ENCODE measurements at regions not wholly inside any gene's neighbourhood (a gene's known extent, or its start where the extent isn't known, plus 50 kb on each side); places are given as distances from the start of the nearest gene placed in this dataset.

- Mint-ChIP-seq H3K4me1 (ENCODE audit: low read depth) (no peaks in the 10 kb centered on the region), H3K4me3 (no peak overlapping the region), H3K27ac (no peak overlapping the region), H3K9me3 (peaks cover 28% of the 10 kb centered on the region), H3K36me3 (no peaks in the 10 kb centered on the region), H3K27me3 (no peaks in the 10 kb centered on the region)
- ChIA-PET CTCF (no interaction called here), POLR2A (interaction anchor here (0.6 kb wide), 1 partner anchor 24 kb away, joined by 3 read pairs; no protein-coding TSS in a partner anchor)
- no peak for DNase-seq
- intact Hi-C loops (cut with micrococcal nuclease), result no loop called here
Measured at GRCh38 chr2:129263939-129264338, 715.5 kb upstream of the RAB6C start.

- CTCF ChIA-PET, result no interaction called here
- DNase-seq, result no peak
- peaks cover 30% of the 10 kb centered on the region for H3K9me3 Mint-ChIP-seq
- H3K36me3 Mint-ChIP-seq, result no peaks in the 10 kb centered on the region
- intact Hi-C loops (cut with micrococcal nuclease), result no loop called here
- H3K4me1 Mint-ChIP-seq (ENCODE audit: low read depth), result no peaks in the 10 kb centered on the region
- no peaks in the 10 kb centered on the region for H3K27me3 Mint-ChIP-seq
- no peak overlapping the region for H3K4me3 Mint-ChIP-seq
- POLR2A ChIA-PET, result no interaction called here
- H3K27ac Mint-ChIP-seq, result no peak overlapping the region
Measured at GRCh38 chr2:129267559-129267958, 711.9 kb upstream of the RAB6C start.

DNA sequence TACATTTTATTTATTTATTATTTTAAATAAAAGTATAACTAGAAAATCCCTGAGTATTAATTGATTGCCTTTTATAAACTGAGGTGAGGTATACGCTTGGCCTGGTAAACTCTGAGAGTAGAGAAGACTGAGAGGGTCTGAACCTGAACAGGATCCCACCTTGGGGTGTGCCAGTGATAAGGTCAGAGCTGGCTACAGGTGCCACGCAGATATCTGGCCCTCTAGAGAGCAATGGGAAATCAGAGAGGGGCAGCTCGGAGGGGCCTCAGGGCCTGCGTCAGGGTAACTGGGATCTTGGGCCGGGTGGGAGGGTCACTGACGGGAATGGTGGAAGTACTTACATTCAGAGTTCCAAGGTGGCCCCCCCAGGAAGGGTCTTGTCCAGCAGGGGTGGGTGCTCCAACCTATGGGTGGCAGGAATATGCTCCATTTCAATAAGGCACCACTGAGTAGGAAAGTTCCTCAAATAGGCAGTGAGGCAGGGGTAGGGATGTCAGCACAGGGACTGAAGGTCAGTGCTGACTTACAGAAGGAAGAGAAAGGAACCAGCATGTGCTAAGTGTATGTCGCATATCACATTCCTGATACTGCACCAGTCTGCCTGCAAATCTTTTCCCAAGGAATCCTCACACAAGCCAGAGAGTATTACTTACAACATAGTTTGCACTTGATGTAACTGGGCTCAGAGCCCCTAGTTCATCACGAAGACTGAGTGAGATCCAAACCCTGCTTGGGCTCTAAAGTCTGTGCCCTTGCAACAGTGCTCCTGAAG is 706.0 kb upstream of the RAB6C start:
- H3K27me3 Mint-ChIP-seq, result no peaks in the 10 kb centered on the region
- no peak overlapping the region for H3K4me3 Mint-ChIP-seq
- no peaks in the 10 kb centered on the region for H3K4me1 Mint-ChIP-seq (ENCODE audit: low read depth)
- intact Hi-C loops (cut with micrococcal nuclease), result no loop called here
- CTCF ChIA-PET, result no interaction called here
- H3K9me3 Mint-ChIP-seq, result peaks cover 8% of the 10 kb centered on the region
- POLR2A ChIA-PET, result no interaction called here
- DNase-seq, result no peak
- H3K36me3 Mint-ChIP-seq, result no peaks in the 10 kb centered on the region
- no peak overlapping the region for H3K27ac Mint-ChIP-seq

DNA sequence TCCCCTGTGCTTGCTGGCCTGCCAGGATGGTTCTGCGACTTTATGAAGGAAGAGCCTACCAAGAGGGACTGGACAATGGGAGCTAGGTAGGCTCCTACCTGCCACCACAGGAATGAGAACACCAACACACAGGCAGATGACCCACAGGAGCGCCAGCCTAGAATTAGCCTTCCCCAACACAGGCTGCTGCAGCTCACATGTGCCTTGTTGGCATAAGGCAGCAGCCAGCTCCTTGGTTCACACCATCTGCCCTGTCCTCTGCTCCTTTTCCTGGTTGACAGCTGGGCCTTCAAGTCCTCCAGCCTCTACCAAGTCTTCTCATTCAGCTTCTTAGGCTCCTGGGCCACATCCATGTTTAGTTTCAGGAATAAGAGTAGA is 705.4 kb upstream of the RAB6C start:
- H3K9me3 Mint-ChIP-seq, result peaks cover 8% of the 10 kb centered on the region

GRCh38 chr2:129274918-129275317 is 704.5 kb upstream of the RAB6C start:
- Mint-ChIP-seq H3K9me3 (peaks cover 6% of the 10 kb centered on the region), H3K4me3 (no peak overlapping the region), H3K4me1 (ENCODE audit: low read depth) (no peaks in the 10 kb centered on the region), H3K36me3 (no peaks in the 10 kb centered on the region), H3K27me3 (no peaks in the 10 kb centered on the region), H3K27ac (no peak overlapping the region)
- ChIA-PET CTCF (no interaction called here), POLR2A (no interaction called here)
- no peak for DNase-seq
- intact Hi-C loops (cut with micrococcal nuclease), result no loop called here

More for the DNA sequence above, 705.4 kb upstream of the RAB6C start:
- POLR2A ChIA-PET, result no interaction called here
- DNase-seq, result no peak
- H3K4me1 Mint-ChIP-seq (ENCODE audit: low read depth), result no peaks in the 10 kb centered on the region
- intact Hi-C loops (cut with micrococcal nuclease), result no loop called here
- CTCF ChIA-PET, result no interaction called here
- H3K27me3 Mint-ChIP-seq, result no peaks in the 10 kb centered on the region
- H3K27ac Mint-ChIP-seq, result no peak overlapping the region
- H3K36me3 Mint-ChIP-seq, result no peaks in the 10 kb centered on the region
- no peak overlapping the region for H3K4me3 Mint-ChIP-seq

GRCh38 chr2:129275706-129276105 is 703.8 kb upstream of the RAB6C start:
- CTCF ChIA-PET, result no interaction called here
- POLR2A ChIA-PET, result no interaction called here
- no peaks in the 10 kb centered on the region for H3K36me3 Mint-ChIP-seq
- H3K9me3 Mint-ChIP-seq, result no peaks in the 10 kb centered on the region
- H3K27me3 Mint-ChIP-seq, result no peaks in the 10 kb centered on the region
- no peaks in the 10 kb centered on the region for H3K4me1 Mint-ChIP-seq (ENCODE audit: low read depth)
- DNase-seq, result no peak
- H3K27ac Mint-ChIP-seq, result no peak overlapping the region
- intact Hi-C loops (cut with micrococcal nuclease), result no loop called here
- no peak overlapping the region for H3K4me3 Mint-ChIP-seq

DNA sequence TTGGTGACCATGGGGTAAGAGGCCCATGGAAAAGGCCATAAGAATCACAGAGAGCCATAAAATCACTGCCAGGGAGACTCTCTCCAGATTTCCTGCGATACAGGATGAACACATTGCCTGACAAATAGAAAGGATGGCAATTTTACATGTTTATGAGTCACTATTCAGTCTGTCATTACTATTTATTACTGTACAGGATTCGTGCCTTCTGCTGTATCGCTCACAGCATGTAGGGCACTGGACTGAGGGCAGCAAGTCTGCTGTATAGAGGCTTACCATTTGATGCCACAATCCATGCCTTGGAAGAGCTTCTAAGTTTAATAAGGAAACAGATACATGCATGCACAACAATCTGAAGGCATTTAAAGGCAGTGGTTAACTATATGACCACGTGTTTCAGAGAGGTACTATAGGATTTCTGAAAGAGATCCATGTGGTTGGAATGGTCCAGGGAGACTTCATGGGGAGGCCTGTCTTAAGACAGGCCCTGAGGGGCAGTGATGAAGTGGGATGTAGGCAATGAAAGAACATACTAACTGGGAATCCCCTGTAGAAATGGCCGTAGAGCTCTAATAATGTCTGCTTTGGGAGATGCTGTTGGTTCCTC is 702.4 kb upstream of the RAB6C start:
- CTCF ChIA-PET, result no interaction called here
- H3K27ac Mint-ChIP-seq, result no peak overlapping the region
- POLR2A ChIA-PET, result no interaction called here
- H3K36me3 Mint-ChIP-seq, result no peaks in the 10 kb centered on the region
- intact Hi-C loops (cut with micrococcal nuclease), result no loop called here
- no peaks in the 10 kb centered on the region for H3K27me3 Mint-ChIP-seq
- no peak overlapping the region for H3K4me3 Mint-ChIP-seq
- DNase-seq, result no peak
- no peaks in the 10 kb centered on the region for H3K4me1 Mint-ChIP-seq (ENCODE audit: low read depth)
- H3K9me3 Mint-ChIP-seq, result no peaks in the 10 kb centered on the region

DNA sequence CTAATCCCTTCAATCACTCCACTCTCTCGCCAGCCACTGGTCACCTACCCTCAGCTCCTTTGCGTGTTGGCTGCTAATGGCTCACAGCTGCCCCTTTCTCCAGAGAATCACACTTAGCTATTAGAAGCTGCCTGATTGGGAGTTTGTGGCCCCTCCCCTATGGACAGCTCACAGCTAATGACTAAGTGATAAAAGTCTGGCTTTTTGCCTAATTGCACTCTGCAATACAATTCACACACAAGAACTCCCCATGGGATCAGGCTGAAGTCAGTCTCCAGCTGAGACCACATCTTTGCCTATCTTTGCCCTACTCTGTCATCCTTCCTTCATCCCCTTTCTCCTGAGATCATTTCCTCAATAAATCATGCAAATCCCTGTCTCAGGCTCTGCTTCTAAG is 701.9 kb upstream of the RAB6C start:
- H3K4me3 Mint-ChIP-seq, result no peak overlapping the region
- H3K27me3 Mint-ChIP-seq, result no peaks in the 10 kb centered on the region
- intact Hi-C loops (cut with micrococcal nuclease), result no loop called here
- no peak overlapping the region for H3K27ac Mint-ChIP-seq
- CTCF ChIA-PET, result no interaction called here
- no peaks in the 10 kb centered on the region for H3K4me1 Mint-ChIP-seq (ENCODE audit: low read depth)
- no peak for DNase-seq
- H3K9me3 Mint-ChIP-seq, result no peaks in the 10 kb centered on the region
- POLR2A ChIA-PET, result no interaction called here
- no peaks in the 10 kb centered on the region for H3K36me3 Mint-ChIP-seq

DNA sequence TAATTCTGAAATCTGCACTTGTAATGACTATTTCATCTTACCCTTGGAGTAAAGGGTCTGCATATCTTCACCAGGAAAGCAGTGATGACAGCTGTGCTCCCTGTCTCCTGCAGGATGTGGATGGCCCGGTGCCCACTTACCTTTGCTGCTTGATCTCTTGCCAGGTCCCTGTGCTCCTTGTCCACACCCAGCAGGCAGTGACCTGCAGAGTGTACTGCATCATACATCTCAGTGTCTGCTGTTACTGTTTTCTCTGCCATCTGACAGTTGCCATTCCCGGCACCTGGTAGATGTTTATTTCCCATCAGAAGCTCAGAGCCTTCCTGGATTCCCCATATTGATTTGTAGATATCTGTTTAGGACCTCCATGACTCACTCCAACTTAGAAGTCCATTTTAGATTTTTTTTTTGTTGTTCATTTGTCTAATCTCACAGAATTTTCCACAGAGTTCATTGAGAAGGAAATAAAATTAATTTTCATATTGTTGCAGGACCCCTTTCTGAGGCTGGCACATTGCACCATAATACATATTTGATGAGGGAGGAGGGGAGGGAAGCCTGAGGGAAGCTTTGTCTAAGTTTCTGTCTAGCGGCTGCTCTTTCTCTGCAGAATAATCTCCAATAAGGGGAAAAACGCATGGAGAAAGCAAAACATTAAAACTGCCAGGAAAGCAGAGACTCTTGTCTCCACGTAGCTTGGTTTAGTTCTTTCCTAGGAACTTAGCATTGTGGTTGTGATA is 697.5 kb upstream of the RAB6C start:
- no peak overlapping the region for H3K27ac Mint-ChIP-seq
- H3K36me3 Mint-ChIP-seq, result no peaks in the 10 kb centered on the region
- H3K9me3 Mint-ChIP-seq, result no peaks in the 10 kb centered on the region
- intact Hi-C loops (cut with micrococcal nuclease), result no loop called here
- POLR2A ChIA-PET, result no interaction called here
- DNase-seq, result no peak
- no peaks in the 10 kb centered on the region for H3K27me3 Mint-ChIP-seq
- CTCF ChIA-PET, result no interaction called here
- no peaks in the 10 kb centered on the region for H3K4me1 Mint-ChIP-seq (ENCODE audit: low read depth)
- no peak overlapping the region for H3K4me3 Mint-ChIP-seq

DNA sequence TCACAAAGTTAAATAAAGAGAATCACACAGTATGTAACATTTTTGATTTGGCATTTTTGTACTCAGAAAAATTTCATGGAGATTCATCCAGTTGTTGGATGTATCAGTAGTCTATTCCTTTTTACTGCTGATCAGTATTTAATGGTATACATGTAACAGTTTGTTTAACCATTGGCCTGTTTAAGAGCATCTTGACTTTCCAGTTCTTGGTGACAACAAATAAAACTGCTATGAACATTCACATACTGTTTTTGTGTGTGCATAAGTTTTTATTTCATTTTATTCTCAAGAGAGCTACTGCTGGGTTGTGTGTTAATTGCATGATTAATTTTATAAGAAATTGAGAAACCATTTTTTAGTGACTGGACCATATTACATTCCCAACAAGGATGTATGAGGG is 694.5 kb upstream of the RAB6C start:
- no peaks in the 10 kb centered on the region for H3K27me3 Mint-ChIP-seq
- no peak overlapping the region for H3K27ac Mint-ChIP-seq
- no peaks in the 10 kb centered on the region for H3K36me3 Mint-ChIP-seq
- ChIA-PET POLR2A (no interaction called here), CTCF (no interaction called here)
- intact Hi-C loops (cut with micrococcal nuclease), result no loop called here
- DNase-seq, result no peak
- no peak overlapping the region for H3K4me3 Mint-ChIP-seq
- H3K4me1 Mint-ChIP-seq (ENCODE audit: low read depth), result no peaks in the 10 kb centered on the region
- no peaks in the 10 kb centered on the region for H3K9me3 Mint-ChIP-seq

DNA sequence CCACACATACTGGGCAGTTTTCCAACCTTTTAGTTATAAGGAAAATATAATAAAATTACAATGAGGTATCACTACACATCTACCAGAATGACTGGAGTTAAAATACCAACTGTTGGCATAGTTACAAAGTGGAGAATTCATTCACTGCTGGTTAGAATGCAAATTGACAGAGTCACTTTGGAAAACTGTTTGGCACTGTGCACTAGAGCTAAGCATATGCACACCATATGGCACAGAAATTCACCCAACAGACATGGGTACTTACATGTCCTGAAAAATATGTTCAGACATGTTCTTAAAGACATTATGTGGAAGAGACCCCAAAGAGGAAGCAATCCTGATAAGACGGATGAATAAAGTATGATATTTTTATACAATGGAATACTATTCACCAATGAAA is 686.1 kb upstream of the RAB6C start:
- POLR2A ChIA-PET, result no interaction called here
- Mint-ChIP-seq H3K4me1 (ENCODE audit: low read depth) (no peaks in the 10 kb centered on the region), H3K36me3 (no peaks in the 10 kb centered on the region), H3K27ac (no peak overlapping the region), H3K9me3 (peaks cover 15% of the 10 kb centered on the region), H3K27me3 (no peaks in the 10 kb centered on the region), H3K4me3 (no peak overlapping the region)
- CTCF ChIA-PET, result no interaction called here
- no peak for DNase-seq
- intact Hi-C loops (cut with micrococcal nuclease), result no loop called here

DNA sequence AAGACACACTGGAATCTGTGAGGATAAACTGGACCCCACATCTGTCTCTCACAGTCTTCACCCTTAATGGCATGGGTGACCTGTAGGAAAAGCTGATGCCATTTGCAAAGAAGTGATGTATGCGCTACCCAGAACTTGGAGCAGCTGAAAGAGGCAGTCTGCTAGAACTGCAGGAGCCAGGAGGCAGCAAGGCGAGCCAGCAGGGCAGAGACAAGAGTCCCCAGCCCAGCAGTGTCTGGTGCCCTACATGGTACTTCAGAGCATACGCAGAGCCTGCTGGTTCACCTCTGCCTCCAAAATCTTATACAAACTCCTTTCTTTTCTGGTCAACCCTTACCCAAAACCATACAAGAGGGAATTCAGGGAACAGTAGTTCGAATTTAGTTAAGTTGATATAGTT is 683.1 kb upstream of the RAB6C start:
- intact Hi-C loops (cut with micrococcal nuclease), result no loop called here
- ChIA-PET CTCF (no interaction called here), POLR2A (no interaction called here)

DNA sequence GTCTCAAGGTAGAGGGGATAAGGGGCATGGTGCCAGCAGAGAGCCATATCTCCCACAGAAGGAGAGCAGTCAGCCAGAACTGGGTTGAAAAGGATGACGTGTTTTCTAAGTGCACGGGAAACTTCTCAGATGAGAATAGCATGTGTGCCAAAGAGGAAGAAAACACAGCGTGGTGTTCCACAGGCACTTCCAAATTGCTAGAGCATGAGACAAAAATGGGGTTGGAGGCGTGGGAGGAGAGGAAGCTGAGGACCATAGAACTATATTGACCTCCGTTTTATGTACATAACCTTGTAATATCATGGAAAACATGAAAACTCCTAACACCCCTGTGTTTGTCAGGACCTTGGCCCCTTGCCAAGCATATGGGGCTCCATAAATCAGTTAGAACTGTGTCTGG is 682.7 kb upstream of the RAB6C start:
- Mint-ChIP-seq H3K27ac (no peak overlapping the region), H3K4me3 (no peak overlapping the region), H3K27me3 (no peaks in the 10 kb centered on the region), H3K36me3 (no peaks in the 10 kb centered on the region), H3K9me3 (peaks cover 15% of the 10 kb centered on the region), H3K4me1 (ENCODE audit: low read depth) (no peaks in the 10 kb centered on the region)
- CTCF ChIA-PET, result no interaction called here
- intact Hi-C loops (cut with micrococcal nuclease), result no loop called here
- DNase-seq, result no peak
- POLR2A ChIA-PET, result no interaction called here

More for the DNA sequence above, 683.1 kb upstream of the RAB6C start:
- Mint-ChIP-seq H3K9me3 (peaks cover 15% of the 10 kb centered on the region), H3K36me3 (no peaks in the 10 kb centered on the region), H3K4me1 (ENCODE audit: low read depth) (no peaks in the 10 kb centered on the region), H3K27me3 (no peaks in the 10 kb centered on the region), H3K4me3 (no peak overlapping the region), H3K27ac (no peak overlapping the region)
- no peak for DNase-seq

Measured in activated CD4-positive, alpha-beta memory T cell treated with anti-CD3 and anti-CD28 coated beads for 36 hours (primary cell).